Ishikawa (cell line): ENCODE measurements at regions not wholly inside any gene's neighbourhood (a gene's known extent, or its start where the extent isn't known, plus 50 kb on each side); places are given as distances from the start of the nearest gene placed in this dataset.

Source experiments
- CEBPB ChIP-seq: IDR thresholded peaks from 2 replicates; pipeline ENCODE4 v1.6.1; 2012
- CREB1 ChIP-seq: IDR thresholded peaks from 2 replicates; pipeline ENCODE4 v1.6.1; 2012; ENCODE audit warnings: low read depth
- EGR1 ChIP-seq: IDR thresholded peaks from 2 replicates; pipeline ENCODE4 v1.6.1; 2012
- EP300 ChIP-seq: IDR thresholded peaks from 2 replicates; pipeline ENCODE4 v1.6.1; 2012; ENCODE audit warnings: borderline replicate concordance
- FOXM1 ChIP-seq: IDR thresholded peaks from 2 replicates; pipeline ENCODE4 v1.6.1; 2012; ENCODE audit warnings: low read depth, borderline replicate concordance
- NFIC ChIP-seq: IDR thresholded peaks from 2 replicates; pipeline ENCODE4 v1.6.1; 2012
- RAD21 ChIP-seq: IDR thresholded peaks from 2 replicates; pipeline ENCODE4 v1.6.1; 2012; ENCODE audit warnings: low read depth
- REST ChIP-seq: IDR thresholded peaks from 2 replicates; pipeline ENCODE4 v1.6.1; 2012; ENCODE audit warnings: low read depth, mild to moderate bottlenecking
- TAF1 ChIP-seq: IDR thresholded peaks from 2 replicates; pipeline ENCODE4 v1.6.1; 2012; ENCODE audit warnings: low read depth, mild to moderate bottlenecking
- TCF12 ChIP-seq: IDR thresholded peaks from 2 replicates; pipeline ENCODE4 v1.6.1; 2012; ENCODE audit warnings: low read depth
- TEAD4 ChIP-seq: IDR thresholded peaks from 2 replicates; pipeline ENCODE4 v1.6.1; 2012
- YY1 ChIP-seq: IDR thresholded peaks from 2 replicates; pipeline ENCODE4 v1.6.1; 2012; ENCODE audit warnings: low read depth
- ZBTB7A ChIP-seq: IDR thresholded peaks from 2 replicates; pipeline ENCODE4 v1.6.1; 2012; ENCODE audit warnings: low read depth
- TF ChIP-seq, protein P1 (sequence below): IDR thresholded peaks from 2 replicates; pipeline ENCODE4 v1.6.1; 2012
- TF ChIP-seq, protein P2 (sequence below): IDR thresholded peaks from 2 replicates; pipeline ENCODE4 v1.6.1; 2012

DNA sequence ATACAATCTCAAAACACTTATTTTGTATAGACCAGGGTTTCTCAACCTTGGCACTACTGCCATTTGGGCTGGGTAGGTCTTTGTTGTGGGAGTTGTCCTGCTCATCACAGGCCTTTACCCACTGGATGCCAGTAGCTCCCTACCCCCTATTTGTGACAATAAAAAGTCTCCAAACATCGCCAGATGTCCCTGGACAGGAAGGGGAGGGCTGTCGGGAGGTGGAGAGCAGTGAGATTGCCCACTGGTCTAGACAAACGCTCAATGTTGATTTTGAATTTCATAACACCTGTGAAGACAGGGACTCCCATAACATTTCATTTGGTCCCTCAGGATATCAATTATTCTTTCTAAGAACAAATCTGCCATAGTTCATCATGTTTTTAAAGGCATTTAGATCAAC, 151.7 kb upstream of the PTPRG start:
- TF ChIP-seq EP300 (no peak), CREB1 (no peak), TAF1 (no peak), NFIC (no peak)
- TF ChIP-seq, protein P1, sequence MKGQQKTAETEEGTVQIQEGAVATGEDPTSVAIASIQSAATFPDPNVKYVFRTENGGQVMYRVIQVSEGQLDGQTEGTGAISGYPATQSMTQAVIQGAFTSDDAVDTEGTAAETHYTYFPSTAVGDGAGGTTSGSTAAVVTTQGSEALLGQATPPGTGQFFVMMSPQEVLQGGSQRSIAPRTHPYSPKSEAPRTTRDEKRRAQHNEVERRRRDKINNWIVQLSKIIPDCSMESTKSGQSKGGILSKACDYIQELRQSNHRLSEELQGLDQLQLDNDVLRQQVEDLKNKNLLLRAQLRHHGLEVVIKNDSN = no peak

- TF ChIP-seq, protein P2, sequence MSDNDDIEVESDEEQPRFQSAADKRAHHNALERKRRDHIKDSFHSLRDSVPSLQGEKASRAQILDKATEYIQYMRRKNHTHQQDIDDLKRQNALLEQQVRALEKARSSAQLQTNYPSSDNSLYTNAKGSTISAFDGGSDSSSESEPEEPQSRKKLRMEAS = no peak
- TF ChIP-seq TCF12 (no peak), RAD21 (no peak), TAF1 (no peak), FOXM1 (no peak), CEBPB (no peak), YY1 (no peak), REST (no peak), CREB1 (no peak), NFIC (no peak), ZBTB7A (no peak), EGR1 (no peak), EP300 (no peak), TEAD4 (no peak)
- TF ChIP-seq, protein P1 = no peak
Observed at GRCh38 chr3:61411009-61411662, 150.2 kb upstream of the PTPRG start.

DNA sequence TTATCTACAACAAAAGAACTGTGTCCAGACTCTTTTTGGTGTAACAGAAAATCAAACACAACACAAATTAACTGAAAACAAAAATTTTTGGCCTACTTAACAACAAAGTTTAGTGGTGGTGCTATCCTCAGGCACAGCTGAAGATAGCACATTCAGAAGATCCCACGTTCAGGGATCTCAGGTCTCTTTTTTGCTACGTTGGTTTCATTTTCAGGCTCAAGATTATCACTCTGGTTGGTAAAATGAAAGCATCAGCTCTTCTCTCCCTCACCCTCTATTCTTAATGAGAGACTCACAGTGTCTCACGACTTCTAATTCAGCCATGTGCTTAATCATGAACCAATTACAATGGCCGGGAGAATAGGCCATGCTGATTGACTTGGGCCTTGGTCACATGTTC, 146.9 kb upstream of the PTPRG start:
- TF ChIP-seq CREB1 (no peak), TEAD4 (no peak), ZBTB7A (no peak), YY1 (no peak), REST (no peak), FOXM1 (no peak), NFIC (no peak), CEBPB (no peak), EGR1 (no peak), TCF12 (no peak), TAF1 (no peak), RAD21 (no peak), EP300 (no peak)
- TF ChIP-seq, protein P2 = no peak
- TF ChIP-seq, protein P1 = no peak

GRCh38 chr3:61415201-61415600, 146.2 kb upstream of the PTPRG start:
- TF ChIP-seq EGR1 = no peak
- no peak for TF ChIP-seq TAF1
- TF ChIP-seq RAD21 = no peak
- no peak for TF ChIP-seq FOXM1
- no peak for TF ChIP-seq EP300
- TF ChIP-seq REST = no peak
- no peak for TF ChIP-seq YY1
- TF ChIP-seq ZBTB7A = no peak
- TF ChIP-seq, protein P2 = no peak
- no peak for TF ChIP-seq TEAD4
- TF ChIP-seq, protein P1 = no peak
- TF ChIP-seq CREB1 = no peak
- no peak for TF ChIP-seq CEBPB
- no peak for TF ChIP-seq TCF12
- TF ChIP-seq NFIC = no peak
